ENCODE measurements at regions not wholly inside any gene's neighbourhood (a gene's known extent, or its start where the extent isn't known, plus 50 kb on each side); places are given as distances from the start of the nearest gene placed in this dataset.

GRCh38 chr13:86201477-86201876 is 402.3 kb upstream of the SLITRK6 start:
- DNase-seq: peak; percentile 2

DNA sequence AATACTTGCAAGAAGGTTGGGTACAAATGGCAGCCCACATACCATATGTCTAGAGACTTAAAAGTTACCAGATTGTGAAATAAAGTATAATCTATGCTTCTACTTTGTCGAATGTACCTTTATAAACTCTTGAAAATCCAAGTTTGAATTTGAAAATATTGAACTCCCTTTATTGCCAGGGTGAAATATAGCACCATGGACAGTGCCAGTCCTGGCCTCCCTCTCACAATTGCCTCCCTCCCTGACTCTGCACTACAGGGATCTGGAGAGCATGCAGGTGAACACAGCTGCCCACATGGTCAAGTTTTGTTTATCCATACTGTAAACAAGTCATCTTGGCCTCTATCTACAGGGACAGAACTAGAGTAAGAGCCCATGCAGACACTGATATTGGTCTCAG is 394.1 kb upstream of the SLITRK6 start:
- no peak for DNase-seq

DNA sequence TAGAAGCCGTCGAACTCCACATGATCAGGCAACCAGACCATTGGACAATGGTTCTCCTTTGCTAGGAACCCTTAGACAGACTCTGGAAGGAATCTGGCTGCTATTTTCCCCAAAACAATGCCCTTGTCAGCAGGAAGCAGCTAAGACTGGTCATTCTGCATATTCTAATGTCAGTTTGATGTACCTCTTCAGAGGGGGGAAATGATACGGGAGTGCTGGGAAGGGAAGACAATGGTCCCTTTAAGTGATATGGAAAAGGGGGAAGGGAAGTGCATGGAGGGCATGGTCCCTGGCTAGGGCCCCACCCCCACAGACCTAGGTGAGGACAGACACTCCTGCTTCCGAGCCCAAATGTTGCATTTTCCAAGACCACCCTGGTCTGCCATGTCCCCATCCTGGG is 389.0 kb upstream of the SLITRK6 start:
- DNase-seq: no peak

DNA sequence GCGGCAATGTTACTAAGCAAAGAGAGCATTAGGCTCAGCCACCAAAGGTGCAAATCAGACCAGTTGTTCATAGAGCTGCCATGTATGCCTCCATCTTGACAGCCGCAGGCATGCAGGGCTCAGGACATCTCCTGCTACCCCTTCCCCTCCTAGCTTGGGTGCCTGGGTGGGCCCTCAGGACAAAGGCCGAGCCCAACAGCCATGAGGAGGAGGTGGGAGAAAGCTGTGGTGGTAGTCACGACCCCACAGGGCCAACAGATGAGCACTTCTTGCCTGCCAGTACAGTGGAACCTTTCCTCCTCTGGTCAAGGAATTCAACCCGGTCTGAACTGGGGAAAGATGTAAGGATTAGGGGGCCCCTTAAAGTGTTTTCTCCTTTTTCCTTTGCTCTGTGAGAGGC is 386.4 kb upstream of the SLITRK6 start:
- DNase-seq: no peak

DNA sequence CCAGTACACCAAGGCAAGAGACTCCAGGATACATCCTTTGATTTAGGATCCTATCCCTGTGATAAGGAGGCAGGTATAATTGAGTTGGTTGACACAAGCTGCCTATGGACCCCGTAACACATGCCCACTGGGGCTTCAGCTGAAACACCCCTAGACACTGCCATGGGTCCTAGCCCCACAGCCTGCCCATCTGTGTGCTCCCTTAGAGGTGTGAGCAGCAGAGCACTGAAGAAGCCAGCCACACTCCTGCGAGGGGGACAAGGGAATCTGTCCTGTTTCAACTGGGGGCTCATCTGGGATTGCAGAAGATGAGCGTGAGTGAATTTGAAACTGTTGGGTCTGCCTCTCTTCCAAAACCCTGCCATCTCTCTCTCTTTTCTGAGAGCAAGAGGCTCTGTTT is 385.9 kb upstream of the SLITRK6 start:
- no peak for DNase-seq

DNA sequence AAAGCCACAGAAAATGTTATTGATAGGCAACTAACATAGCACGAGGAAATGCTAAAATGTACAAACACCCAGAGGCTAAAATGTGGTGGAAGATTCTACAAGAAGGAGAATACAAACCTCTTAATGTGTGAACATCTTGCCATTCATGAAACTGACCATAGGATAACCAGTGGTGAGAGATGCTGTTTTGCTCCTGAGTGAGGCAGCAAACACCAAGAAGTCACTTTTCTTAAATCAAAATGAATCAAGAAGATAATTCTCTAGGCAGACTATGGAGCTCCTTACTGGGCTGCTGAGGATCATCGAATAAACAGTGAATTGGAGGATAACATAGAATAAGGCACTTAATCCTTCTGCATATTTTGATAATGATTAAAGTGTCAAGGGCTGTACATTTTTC is 375.4 kb upstream of the SLITRK6 start:
- DNase-seq: no peak

DNA sequence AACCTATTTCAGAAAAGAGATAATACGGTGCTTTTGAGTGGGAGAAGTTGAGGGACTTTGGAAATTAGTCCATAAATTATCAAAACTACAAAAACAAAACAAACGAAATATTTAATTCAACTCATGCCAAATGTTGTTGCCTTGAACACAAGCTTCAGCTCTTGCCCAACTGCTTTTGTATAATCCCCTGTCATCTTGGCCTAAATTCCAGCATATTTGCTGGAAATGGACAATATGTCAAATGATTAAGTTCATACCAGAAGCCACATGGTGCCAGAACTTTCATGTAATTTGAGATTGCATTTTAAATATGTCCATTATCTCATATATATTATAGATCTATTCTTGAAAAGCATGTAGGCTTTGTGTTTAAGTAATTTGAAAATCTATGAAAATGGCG is 373.7 kb upstream of the SLITRK6 start:
- no peak for DNase-seq

DNA sequence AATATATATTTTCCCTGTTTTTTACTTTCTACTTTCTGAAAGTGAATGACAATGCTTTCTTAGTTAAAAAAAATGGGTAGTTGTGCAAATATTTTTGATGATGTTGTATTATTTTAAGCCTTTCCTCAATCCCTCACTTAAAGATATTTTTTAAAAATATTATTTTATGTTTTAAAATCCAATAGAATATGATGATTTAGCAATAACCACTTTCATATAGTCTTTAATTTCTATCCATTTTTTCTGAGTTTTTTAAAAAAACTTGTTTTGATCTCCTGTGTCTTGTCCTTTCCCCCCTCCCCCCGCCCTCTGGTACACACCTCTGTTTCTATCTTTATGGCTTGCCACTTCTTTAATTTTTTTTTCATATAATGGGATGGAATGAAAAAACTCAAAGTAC is 362.0 kb upstream of the SLITRK6 start:
- DNase-seq: no peak

GRCh38 chr13:86155756-86156155 is 356.5 kb upstream of the SLITRK6 start:
- DNase-seq: no peak

- no peak for DNase-seq
These were observed 342.9 kb upstream of the SLITRK6 start for GRCh38 chr13:86142080-86142479.

DNA sequence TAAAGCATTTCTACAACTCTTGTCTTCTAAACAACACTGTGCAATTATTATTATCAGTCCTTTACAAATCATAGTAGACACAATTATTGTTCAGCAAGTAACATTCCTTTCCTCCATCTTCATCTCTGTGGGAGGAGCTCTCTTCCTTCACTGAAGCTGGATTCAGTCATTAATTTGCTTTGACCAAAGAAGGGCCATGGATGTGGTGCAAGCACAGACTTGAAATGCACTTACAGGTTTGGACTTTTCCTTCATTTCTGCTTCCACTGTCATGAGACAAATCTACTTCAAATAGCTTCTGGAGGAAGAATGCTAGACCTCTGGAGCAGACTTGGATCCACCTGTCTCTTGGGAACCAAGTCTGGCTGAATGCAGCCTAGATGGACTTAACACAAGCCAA is 336.6 kb upstream of the SLITRK6 start:
- no peak for DNase-seq

- no peak for DNase-seq
These were observed 322.7 kb upstream of the SLITRK6 start for GRCh38 chr13:86121881-86122280.

DNA sequence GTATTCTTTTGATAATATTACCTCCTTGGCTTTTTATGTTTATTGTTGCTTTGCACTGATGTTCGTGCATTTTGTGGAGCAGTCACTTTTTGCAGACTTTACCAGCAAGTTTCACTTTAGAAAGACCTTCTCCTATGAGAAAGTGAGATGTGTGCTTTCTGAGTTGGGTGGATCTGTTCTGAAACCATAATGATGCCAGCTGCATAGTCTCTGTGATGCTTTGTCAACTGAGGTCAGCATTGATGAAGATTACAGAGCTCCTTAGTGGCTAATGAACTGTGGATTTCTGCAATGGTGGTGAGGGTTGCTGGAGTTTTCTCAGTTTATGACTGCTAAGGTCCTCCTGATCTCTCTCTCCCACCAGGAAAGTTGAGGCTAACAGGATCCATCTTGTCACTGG is 309.9 kb upstream of the SLITRK6 start:
- DNase-seq: no peak

GRCh38 chr13:86108334-86108733 is 309.1 kb upstream of the SLITRK6 start:
- no peak for DNase-seq

- DNase-seq: no peak
These were observed 299.3 kb upstream of the SLITRK6 start for GRCh38 chr13:86098511-86098910.

GRCh38 chr13:86095351-86095750 is 296.1 kb upstream of the SLITRK6 start:
- DNase-seq: no peak

GRCh38 chr13:86090181-86090580 is 291.0 kb upstream of the SLITRK6 start:
- no peak for DNase-seq

GRCh38 chr13:86087244-86087643 is 288.0 kb upstream of the SLITRK6 start:
- no peak for DNase-seq

DNA sequence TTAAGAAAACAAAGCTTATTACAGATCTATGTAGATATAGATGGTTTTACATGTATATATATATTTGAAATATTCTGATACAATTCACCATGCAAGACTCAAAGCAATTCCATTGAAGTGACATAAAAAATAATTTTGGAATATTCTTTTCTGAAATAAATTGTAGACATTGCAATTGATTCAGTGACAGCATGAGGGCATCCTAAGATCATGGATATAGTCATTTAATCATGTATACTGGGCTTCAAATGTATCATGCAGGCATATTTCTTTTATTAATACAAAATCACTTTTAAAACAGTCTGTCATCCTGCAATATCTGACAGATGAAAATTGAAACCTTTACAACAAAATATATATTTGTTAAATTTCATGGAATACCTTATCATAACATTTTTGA is 286.7 kb upstream of the SLITRK6 start:
- peak; percentile 1 for DNase-seq

- DNase-seq: no peak
These were observed 282.9 kb upstream of the SLITRK6 start for GRCh38 chr13:86082121-86082520.

- no peak for DNase-seq
These were observed 281.2 kb upstream of the SLITRK6 start for GRCh38 chr13:86080340-86080995.

GRCh38 chr13:86066611-86067365 is 267.6 kb upstream of the SLITRK6 start:
- DNase-seq: no peak

- DNase-seq: no peak
These were observed 252.9 kb upstream of the SLITRK6 start for GRCh38 chr13:86052141-86052540.

DNA sequence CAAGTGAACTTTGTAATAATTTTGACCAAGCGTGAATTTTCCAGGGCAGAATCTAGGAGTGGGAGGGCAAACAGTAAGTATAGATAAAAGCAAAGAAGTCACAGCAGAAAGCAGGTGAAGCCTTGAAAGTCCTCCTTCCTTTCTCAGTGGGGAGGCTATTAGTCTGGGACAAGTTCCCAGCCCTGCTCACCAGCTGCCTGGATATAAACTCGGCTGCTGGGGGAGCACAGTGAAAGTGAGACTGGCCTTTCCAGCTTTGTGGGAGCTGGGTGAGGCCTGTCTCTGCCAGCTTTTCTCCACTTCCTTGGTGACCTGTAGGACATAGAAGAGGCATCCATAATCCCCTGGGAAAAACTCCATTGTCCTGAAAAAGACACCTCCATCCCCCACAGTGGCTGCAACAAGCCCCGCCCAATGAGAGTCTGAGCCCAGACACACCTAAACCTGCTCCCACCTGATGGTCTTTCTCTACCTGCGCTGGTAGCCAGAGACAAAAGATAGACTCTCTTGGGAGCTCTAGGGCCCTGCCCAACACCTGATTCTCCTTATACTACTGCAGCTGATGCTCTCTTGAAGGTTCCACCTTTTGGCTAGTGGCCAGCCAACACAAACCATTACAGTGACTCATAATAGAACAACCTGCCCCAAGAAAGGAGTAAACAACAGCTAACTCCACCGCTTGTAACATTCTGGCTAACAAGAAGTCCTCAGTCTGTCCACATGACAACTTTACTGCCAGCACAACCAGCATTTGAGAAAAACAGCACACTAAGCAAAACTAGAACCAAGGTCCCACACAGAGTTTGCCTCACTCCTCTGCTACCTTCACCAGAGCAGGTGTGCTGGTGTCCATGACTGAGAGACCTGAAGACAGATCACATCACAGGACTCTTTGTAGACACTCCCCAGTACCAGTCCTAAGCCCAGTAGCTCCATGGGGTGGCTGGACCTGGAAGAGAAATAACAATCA is 252.2 kb upstream of the SLITRK6 start:
- DNase-seq: no peak
